ENCODE measurements at regions not wholly inside any gene's neighbourhood (a gene's known extent, or its start where the extent isn't known, plus 50 kb on each side); places are given as distances from the start of the nearest gene placed in this dataset.

DNA sequence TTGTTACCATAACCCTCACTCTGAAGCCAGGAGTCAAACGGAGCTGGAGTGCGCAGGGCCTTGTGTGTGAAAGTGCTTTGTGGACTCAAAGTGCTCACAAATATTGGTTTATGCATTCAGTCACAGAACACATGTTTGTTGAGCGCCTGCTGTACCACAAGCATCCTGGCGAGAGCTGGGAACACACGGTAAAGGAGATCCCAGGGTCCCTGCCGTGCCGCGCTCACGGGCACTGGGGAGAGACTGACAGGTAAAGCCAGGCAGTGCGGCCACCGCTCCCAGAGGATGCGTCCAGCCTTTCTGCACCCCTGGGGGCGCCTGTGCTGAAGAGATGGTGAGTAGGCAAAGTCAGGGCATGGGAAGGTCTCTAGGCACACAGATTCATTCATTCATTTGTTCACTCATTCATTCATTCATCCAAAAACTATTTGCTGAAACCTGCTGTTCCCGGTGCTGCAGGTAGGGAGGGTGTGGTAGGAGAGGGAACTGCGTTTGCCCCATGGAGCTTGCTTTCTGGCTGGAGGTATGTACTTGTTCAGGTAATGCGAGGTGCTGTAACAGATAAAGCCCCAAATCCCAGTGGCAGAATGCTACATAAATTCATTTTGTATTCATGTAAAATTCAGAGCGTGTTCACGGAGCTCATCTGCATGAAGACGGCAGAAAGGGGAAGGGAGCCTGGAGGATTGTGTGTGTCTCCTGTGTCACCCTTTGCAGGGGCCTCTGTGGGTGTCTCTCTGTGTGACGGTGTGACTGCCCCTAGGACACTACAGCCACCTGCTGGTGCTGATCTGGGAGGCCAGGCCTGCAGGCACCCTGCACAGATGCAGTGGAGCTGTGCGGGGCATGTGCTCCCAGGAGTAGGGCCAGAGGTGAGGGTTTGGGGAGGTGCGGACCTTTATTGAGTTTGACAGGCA, 167.0 kb upstream of the B3GAT1 start:
- Histone ChIP-seq H3K27me3 (ENCODE audit: control insufficient read depth, insufficient read depth, low read length) (no peaks in the 10 kb centered on the region), H3K4me3 (ENCODE audit: low read depth, low read length) (no peak overlapping the region), H3K36me3 (ENCODE audit: control insufficient read depth, insufficient read depth, low read length) (no peaks in the 10 kb centered on the region)
- DNase-seq (ENCODE audit: low read depth), result no peak
- no peak for FAIRE-seq
- TF ChIP-seq, protein P1, sequence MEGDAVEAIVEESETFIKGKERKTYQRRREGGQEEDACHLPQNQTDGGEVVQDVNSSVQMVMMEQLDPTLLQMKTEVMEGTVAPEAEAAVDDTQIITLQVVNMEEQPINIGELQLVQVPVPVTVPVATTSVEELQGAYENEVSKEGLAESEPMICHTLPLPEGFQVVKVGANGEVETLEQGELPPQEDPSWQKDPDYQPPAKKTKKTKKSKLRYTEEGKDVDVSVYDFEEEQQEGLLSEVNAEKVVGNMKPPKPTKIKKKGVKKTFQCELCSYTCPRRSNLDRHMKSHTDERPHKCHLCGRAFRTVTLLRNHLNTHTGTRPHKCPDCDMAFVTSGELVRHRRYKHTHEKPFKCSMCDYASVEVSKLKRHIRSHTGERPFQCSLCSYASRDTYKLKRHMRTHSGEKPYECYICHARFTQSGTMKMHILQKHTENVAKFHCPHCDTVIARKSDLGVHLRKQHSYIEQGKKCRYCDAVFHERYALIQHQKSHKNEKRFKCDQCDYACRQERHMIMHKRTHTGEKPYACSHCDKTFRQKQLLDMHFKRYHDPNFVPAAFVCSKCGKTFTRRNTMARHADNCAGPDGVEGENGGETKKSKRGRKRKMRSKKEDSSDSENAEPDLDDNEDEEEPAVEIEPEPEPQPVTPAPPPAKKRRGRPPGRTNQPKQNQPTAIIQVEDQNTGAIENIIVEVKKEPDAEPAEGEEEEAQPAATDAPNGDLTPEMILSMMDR (IDR thresholded peaks at IDR 0.05; ENCODE audit: insufficient read depth, low read length, severe bottlenecking), result no peak

DNA sequence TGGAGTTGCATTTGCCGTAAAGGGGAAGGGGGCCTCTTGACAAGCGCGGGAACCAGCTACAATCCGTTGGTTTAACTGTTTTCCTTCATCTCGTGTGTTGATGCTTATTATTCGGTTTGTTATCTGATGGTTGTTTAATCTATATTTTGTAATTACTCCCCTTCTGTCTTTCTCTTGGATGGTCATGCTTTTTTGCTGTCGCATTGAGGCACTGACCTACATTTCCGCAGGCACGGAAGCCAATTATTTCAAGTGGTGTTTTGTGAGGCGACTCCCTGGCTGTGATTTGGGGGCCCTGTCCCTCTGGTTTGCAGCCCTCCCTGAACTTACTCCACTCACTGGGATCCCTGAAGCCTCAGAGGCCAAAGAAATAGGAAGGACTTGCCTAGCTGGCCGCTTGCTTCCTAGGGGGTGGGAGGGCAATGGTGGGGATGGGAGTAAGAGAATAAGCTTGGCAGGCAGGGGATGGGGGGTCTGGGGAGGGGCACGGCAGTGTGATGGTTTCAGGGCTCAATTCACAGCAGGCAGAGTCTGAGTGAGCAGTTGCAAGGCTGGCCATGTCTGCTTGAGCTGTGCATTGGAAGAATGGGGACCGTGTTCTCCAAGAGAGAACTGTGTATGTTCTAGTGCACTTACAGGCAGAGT, 165.8 kb upstream of the B3GAT1 start:
- Histone ChIP-seq H3K36me3 (ENCODE audit: control insufficient read depth, insufficient read depth, low read length) (no peaks in the 10 kb centered on the region), H3K27me3 (ENCODE audit: control insufficient read depth, insufficient read depth, low read length) (no peaks in the 10 kb centered on the region), H3K4me3 (ENCODE audit: low read depth, low read length) (no peak overlapping the region)
- FAIRE-seq (no peak), DNase-seq (ENCODE audit: low read depth) (no peak)
- TF ChIP-seq, protein P1 (IDR thresholded peaks at IDR 0.05; ENCODE audit: insufficient read depth, low read length, severe bottlenecking), result no peak

DNA sequence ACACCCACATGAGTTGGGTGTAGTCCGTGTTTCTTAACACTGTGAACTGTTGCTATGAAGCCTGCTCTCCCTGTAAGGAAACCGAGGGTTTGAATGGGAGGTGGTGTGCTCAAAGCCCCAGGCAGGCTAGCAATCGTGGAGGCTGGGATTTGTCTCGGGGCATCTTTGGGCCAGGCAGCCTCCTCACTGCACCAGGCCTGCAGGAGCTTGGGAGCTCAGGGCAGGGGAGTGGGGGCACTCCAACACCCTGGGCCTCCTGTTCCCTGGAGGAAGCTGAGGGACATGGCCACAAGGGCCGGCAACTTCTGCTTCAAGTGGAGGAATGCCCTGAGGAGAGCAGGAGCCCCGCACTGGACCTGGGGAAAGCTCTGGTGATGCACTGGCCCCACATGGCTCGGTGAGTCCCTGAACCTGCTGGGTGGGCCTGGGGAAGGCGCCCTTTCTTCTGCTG, 164.7 kb upstream of the B3GAT1 start:
- Histone ChIP-seq H3K4me3 (ENCODE audit: low read depth, low read length) (no peak overlapping the region), H3K27me3 (ENCODE audit: control insufficient read depth, insufficient read depth, low read length) (no peaks in the 10 kb centered on the region), H3K36me3 (ENCODE audit: control insufficient read depth, insufficient read depth, low read length) (no peaks in the 10 kb centered on the region)
- FAIRE-seq, result no peak
- TF ChIP-seq, protein P1 (IDR thresholded peaks at IDR 0.05; ENCODE audit: insufficient read depth, low read length, severe bottlenecking), result no peak
- DNase-seq (ENCODE audit: low read depth), result no peak

DNA sequence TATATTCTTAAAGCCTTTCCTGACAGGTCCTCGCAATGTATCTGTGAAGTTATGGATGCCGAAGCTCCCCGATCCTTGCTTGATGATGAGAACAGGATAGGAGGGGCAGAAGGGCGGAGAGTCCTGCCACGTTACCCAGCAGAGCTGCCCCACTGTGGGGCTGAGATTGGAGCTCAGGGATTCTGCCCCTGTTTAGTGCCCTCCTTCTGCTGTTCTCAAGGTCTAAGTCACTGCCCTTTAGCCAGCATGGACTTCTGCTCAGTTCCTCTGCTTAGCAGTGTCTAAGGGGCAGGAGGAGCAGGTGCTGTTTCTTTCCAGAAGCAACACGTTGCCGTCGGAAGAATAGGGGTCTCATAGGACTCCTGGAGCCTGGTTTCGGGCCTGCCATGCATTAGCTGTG, 164.2 kb upstream of the B3GAT1 start:
- DNase-seq (ENCODE audit: low read depth), result no peak

DNA sequence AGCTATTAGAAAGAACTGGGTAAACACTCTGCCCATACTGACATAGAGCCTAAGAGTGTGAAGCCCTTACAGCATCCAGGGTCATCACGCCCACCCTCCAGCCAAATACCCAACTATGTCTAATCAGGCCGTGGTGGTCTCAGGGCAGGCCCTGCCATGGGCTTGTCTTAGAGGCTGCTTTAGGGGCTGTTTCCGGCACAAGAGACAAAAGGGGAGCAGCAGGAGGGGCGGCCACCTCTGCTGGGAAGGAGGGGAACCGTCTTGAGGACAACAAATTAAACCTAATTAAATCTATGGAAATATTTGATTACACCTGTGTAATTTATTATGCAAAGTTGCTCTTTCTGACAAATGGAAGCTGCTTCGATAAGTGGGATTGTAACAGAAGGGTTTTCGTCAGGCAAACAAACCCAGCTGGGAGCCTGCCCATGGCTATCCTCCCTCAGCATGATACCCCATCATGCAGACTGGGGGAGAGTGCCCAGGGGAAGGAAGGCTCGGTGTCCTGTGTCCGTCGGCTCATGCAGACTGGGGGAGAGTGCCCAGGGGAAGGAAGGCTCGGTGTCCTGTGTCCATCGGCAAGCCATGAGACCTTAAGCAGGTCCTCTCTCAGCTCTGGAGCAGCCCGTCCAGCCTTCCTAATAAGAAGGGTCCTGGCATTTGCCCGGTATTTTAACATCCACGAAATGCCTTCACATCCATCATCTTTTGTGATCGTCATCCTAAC, 163.6 kb upstream of the B3GAT1 start:
- Histone ChIP-seq H3K27me3 (ENCODE audit: control insufficient read depth, insufficient read depth, low read length) (no peaks in the 10 kb centered on the region), H3K4me3 (ENCODE audit: low read depth, low read length) (no peak overlapping the region), H3K36me3 (ENCODE audit: control insufficient read depth, insufficient read depth, low read length) (no peaks in the 10 kb centered on the region)
- DNase-seq (ENCODE audit: low read depth) (no peak), FAIRE-seq (no peak)
- TF ChIP-seq, protein P1 (IDR thresholded peaks at IDR 0.05; ENCODE audit: insufficient read depth, low read length, severe bottlenecking), result no peak

More for the DNA sequence above, 164.2 kb upstream of the B3GAT1 start:
- TF ChIP-seq, protein P1 (IDR thresholded peaks at IDR 0.05; ENCODE audit: insufficient read depth, low read length, severe bottlenecking), result no peak
- Histone ChIP-seq H3K4me3 (ENCODE audit: low read depth, low read length) (no peak overlapping the region), H3K36me3 (ENCODE audit: control insufficient read depth, insufficient read depth, low read length) (no peaks in the 10 kb centered on the region), H3K27me3 (ENCODE audit: control insufficient read depth, insufficient read depth, low read length) (no peaks in the 10 kb centered on the region)
- FAIRE-seq, result no peak

Measured in bronchial epithelial cell (primary cell).